Tibial nerve (tissue), 4 donors: ENCODE measurements at regions not wholly inside any gene's neighbourhood (a gene's known extent, or its start where the extent isn't known, plus 50 kb on each side); places are given as distances from the start of the nearest gene placed in this dataset.

Source experiments
- EP300 ChIP-seq, 2 donors: sonication (generic); formaldehyde crosslinking; IDR thresholded peaks; one replicate each; pipeline ENCODE4 v1.6.1; 2017; ENCODE audit warnings: antibody characterized with exemption in 2 of 2, mild to moderate bottlenecking in 1 of 2
- POLR2A ChIP-seq, 2 donors: fragments of 450-650 bp; IDR thresholded peaks; one replicate each; pipeline ENCODE4 v1.6.1; 2017; ENCODE audit warnings: antibody characterized with exemption in 2 of 2, mild to moderate bottlenecking in 2 of 2, moderate library complexity in 2 of 2
- TF ChIP-seq, protein P1 (sequence below), 5 experiments: fragments of 200-600 bp in 3 of 5; fragments of 450-650 bp in 2 of 5; sonication (generic) in 3 of 5; IDR thresholded peaks; one replicate each; pipeline ENCODE4 v1.5.1; 2016 to 2019; ENCODE audit warnings: antibody characterized with exemption in 5 of 5, mild to moderate bottlenecking in 3 of 5, moderate library complexity in 2 of 5

DNA sequence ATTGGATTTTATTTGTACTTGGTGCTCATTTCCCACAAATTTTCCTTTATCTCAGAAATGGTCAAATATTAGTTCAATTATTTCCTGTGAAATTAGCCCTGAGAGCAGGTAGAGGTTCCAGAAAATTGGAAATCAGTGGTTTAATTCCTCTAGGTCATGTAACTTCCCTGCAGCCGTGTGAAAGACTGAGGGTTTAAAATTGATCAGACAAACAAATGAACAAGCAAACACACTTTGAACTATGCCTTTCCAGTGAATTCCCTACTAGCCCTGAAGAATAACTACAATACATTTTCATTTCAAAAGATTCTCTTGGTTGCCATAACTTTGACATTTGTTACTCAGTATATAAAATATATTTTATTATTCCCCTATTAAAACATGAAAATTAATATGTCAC is 1116.7 kb downstream of the REEP3 start:
- TF ChIP-seq, protein P1, sequence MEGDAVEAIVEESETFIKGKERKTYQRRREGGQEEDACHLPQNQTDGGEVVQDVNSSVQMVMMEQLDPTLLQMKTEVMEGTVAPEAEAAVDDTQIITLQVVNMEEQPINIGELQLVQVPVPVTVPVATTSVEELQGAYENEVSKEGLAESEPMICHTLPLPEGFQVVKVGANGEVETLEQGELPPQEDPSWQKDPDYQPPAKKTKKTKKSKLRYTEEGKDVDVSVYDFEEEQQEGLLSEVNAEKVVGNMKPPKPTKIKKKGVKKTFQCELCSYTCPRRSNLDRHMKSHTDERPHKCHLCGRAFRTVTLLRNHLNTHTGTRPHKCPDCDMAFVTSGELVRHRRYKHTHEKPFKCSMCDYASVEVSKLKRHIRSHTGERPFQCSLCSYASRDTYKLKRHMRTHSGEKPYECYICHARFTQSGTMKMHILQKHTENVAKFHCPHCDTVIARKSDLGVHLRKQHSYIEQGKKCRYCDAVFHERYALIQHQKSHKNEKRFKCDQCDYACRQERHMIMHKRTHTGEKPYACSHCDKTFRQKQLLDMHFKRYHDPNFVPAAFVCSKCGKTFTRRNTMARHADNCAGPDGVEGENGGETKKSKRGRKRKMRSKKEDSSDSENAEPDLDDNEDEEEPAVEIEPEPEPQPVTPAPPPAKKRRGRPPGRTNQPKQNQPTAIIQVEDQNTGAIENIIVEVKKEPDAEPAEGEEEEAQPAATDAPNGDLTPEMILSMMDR (IDR thresholded peaks at IDR 0.05), result no peak
- no peak for TF ChIP-seq EP300 (IDR thresholded peaks at IDR 0.05)
- no peak for TF ChIP-seq POLR2A (IDR thresholded peaks at IDR 0.05)
